PC-9 (cell line): ENCODE measurements at regions not wholly inside any gene's neighbourhood (a gene's known extent, or its start where the extent isn't known, plus 50 kb on each side); places are given as distances from the start of the nearest gene placed in this dataset.

Source experiments
- EZH2 ChIP-seq: fragments of 200-600 bp; sonication (generic); IDR thresholded peaks from 2 replicates; pipeline ENCODE4 v1.8.0; 2017; ENCODE audit warnings: antibody characterized with exemption, low read depth
- TF ChIP-seq, protein P1 (sequence below): fragments of 200-600 bp; sonication (generic); conservative IDR thresholded peaks from 2 replicates; pipeline ENCODE4 v1.6.1; 2017; ENCODE audit warnings: mixed run types, antibody characterized with exemption, mild to moderate bottlenecking, moderate library complexity

DNA sequence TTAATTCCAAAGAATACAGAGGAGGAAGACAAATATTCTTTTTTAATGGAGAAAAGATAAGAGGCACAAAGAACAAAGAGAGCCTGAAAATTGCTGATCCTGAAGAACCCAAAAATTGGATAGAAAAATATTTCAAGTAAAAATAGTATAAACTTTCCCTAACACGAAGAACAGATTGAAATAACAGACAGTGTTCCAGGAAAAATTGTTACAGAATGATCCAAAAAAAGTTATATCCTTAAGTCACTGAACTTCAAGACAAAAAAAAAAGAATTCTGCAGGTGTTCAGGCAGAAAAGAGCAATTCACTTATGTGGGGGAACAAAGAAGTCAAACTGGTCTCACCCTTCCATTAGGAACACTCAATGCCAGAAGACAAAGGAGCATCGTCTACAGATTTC, 160.2 kb downstream of the KLF12 start:
- TF ChIP-seq EZH2: no peak
- TF ChIP-seq, protein P1, sequence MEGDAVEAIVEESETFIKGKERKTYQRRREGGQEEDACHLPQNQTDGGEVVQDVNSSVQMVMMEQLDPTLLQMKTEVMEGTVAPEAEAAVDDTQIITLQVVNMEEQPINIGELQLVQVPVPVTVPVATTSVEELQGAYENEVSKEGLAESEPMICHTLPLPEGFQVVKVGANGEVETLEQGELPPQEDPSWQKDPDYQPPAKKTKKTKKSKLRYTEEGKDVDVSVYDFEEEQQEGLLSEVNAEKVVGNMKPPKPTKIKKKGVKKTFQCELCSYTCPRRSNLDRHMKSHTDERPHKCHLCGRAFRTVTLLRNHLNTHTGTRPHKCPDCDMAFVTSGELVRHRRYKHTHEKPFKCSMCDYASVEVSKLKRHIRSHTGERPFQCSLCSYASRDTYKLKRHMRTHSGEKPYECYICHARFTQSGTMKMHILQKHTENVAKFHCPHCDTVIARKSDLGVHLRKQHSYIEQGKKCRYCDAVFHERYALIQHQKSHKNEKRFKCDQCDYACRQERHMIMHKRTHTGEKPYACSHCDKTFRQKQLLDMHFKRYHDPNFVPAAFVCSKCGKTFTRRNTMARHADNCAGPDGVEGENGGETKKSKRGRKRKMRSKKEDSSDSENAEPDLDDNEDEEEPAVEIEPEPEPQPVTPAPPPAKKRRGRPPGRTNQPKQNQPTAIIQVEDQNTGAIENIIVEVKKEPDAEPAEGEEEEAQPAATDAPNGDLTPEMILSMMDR: no peak
